CMK (cell line): ENCODE measurements at regions not wholly inside any gene's neighbourhood (a gene's known extent, or its start where the extent isn't known, plus 50 kb on each side); places are given as distances from the start of the nearest gene placed in this dataset.
"Not testable (repeated sequence)": the region's sequence is repeated elsewhere in the genome, so short reads cannot be mapped to it uniquely, and the experiment has no call there.

ENCODE experiments used
- DNase-seq: peaks from one replicate; pipeline ENCODE4 v3.0.0-alpha.2; 2010; ENCODE audit warnings: low read depth

DNA sequence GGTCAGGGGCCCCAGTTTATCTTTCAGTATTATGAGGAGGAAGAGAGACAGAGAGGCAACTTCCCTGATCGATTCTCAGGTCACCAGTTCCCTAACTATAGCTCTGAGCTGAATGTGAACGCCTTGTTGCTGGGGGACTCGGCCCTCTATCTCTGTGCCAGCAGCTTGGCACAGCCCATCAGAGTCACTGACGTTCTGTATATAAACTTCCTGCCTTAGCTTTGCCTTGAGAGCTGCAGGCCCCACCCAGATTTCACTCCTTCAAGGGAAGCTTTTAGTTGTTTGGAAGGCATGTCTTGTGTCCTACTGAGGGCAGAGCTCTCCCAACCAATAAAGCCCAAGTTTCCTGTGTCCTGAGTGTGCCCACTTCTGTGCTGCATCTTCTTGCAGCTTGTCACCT, 242.5 kb upstream of the PRSS58 start:
- DNase-seq = no peak

DNA sequence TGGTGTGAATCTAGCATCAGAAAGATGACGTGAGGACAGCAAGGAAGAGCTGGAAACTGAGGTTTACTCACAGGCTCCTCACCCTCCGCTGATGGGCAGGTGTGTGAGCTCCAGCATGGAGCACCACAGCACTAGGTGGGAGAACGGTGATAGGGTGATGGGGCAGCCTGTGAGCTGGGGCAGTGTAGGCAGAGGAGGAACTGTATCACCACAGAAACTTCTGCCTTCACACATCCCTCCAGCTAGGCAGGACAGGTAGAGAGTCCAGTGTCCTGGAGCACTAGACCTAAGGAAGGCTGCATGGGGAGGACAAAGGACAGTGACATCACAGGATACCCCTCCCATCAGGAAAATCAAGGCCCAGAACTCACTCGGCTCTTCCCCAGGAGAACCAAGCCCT, 241.8 kb upstream of the PRSS58 start:
- no peak for DNase-seq

DNA sequence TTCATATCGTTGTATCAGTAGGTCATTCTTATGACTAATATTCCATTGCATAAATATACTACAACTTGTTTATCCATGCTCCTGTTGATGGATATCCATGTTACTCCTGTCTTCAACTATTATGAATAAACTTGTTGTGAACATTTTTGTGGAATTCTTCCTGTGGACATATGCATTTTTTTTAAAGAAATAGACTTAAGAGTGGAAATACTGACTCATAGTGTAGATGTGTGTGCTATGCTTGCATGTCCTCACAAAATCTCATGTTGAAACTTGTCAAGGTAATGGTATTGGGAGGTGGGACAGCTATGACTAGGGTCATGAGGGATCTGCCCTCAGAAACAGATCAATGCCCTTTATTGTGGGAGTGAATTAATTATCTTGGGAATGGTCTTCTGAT, 240.5 kb upstream of the PRSS58 start:
- no peak for DNase-seq

DNA sequence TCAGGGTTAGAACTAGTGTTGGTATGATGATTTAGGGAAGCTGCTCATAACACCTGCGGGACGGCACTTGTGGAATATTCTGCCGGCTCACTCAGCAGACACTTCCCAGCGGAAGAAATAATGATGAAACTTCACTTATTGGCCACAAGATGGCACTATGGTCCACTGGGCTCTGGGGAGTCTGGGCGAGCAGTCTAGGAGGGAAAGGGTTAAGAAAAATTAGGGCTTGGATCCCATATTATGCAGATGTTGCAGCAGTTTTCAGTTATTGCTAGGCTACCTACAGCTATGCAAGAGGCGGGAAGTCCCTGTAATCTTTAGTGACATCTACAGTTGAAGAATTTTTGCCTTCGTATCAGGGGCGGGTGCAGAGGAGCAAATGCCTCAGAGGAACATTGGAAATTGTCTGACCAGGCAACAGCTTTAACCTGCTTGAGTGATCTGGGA, 238.7 kb upstream of the PRSS58 start:
- no peak for DNase-seq

DNA sequence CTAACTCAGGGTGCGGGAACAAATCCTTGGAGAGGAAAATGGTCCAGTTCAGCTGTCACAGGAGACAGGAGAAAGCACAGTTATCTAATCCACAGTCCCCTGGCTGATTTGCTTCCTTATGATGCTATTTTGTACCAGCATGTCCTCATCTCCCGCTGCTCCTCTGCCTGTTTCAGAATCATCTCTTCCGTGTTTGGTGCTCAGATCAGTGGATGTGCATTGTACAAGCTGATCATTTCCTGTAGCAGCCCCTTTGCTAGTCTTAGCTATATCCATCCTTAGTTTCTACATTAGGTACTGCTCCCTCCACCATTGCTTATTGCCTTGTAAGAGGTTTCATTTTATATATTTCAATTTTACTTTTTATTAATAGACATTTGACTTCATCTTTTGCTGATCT, 238.0 kb upstream of the PRSS58 start:
- DNase-seq = not testable (repeated sequence)

DNA sequence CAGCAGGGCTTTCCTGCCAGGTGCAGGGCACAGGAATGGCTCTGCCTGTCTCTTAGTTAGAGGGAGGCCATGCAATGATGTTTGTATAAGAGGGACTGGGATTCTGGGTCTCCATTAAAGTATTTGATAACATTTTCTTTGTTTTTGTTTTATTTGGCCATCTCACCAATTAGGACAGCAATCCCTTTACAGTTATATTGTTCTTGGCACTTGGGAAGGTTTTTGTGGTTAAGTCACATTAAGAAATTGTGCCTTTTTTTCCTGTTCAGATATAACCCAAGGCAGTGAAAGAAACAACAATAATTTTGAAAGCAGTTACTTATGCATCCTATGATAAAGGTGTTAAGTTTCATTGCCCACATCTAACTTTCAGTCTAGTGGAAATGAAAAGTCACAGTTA, 237.4 kb upstream of the PRSS58 start:
- not testable (repeated sequence) for DNase-seq

DNA sequence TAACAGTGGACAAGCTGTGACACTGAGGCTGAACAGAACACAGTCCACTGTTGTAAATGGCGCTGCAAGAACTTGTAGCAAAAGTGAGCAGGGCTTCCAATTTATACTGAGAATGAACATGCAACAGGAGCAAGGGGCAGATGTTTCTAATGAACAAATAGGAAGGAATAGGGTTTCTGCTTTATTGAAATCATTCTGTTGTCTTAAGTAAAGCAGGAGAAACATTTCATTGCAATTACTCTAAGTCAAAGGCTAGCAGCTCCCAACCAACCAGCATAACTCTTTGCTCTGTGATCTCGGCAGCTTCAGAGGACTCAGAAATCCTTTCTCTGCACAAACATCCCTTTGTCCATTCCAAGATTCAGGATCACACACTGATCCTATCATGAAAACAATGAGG, 236.2 kb upstream of the PRSS58 start:
- no peak for DNase-seq

- no peak for DNase-seq
Observed at GRCh38 chr7:142488842-142489241, 231.0 kb upstream of the PRSS58 start.

DNA sequence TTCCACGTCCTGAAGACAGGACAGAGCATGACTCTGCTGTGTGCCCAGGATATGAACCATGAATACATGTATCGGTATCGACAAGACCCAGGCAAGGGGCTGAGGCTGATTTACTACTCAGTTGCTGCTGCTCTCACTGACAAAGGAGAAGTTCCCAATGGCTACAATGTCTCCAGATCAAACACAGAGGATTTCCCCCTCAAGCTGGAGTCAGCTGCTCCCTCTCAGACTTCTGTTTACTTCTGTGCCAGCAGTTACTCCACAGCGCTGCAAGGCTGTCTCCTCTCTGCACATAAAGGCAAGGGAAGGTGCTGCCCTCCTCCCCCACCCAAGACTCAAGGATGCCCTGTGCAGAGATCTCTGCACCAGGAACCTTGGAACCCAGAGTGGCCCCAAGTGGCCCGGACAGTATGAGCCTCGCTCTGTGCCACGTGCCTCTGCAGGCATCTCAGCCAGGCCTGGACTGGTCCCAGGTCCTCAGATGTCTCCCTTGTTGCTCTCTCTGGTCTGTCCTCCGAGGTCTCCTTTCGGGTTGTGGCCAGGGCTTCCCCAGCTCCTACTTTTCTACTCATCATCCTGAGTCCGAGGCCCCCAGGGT, 230.3 kb upstream of the PRSS58 start:
- no peak for DNase-seq

GRCh38 chr7:142487565-142487964, 229.7 kb upstream of the PRSS58 start:
- not testable (repeated sequence) for DNase-seq

DNA sequence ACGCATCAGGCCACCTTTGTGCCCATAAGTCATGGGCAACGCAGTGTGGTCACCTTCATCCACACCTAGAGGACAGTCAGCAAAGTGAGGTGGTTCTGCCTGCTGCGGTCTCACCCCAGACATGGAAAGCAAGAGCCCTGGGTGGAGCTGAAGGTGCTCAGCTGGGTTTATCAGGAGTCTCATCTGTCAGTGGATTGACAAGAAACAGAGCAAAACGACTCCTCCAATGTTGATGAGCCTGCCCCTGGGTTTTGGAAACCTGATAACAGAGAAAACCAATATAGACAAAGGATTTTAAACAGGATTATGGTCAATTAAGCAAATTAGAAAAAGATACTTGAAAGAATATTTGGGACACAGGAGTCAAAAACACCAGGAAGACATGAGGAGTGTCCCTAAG, 229.3 kb upstream of the PRSS58 start:
- DNase-seq = no peak

DNA sequence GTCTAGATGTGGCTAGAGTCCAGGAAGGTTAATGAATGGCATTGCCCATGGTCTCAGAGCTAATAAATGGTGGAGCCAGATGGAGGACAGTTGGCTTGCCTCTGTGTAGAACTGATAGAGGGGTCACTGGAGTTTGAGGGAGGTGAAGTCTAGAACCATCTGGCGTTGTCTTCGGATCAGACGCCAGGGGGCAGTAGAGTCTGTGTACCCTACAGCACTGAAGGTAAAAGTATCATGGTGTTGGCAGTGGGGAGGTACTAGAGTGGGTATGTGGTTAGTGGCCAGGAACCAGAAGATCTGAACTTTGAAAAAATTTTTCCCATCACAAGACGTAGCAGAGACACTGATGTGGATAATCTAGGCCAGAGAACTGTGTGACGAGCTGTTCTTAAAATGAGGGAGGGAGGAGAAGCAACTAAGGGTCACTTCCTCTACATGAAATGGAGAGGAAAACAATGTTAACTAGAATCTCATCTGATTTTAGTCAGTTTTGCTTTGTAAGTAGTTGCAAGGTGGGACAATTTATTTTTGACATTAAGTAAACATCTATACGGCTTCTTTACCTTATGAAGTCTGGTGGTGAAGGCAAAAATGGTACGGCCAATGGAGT, 227.9 kb upstream of the PRSS58 start:
- DNase-seq = no peak

DNA sequence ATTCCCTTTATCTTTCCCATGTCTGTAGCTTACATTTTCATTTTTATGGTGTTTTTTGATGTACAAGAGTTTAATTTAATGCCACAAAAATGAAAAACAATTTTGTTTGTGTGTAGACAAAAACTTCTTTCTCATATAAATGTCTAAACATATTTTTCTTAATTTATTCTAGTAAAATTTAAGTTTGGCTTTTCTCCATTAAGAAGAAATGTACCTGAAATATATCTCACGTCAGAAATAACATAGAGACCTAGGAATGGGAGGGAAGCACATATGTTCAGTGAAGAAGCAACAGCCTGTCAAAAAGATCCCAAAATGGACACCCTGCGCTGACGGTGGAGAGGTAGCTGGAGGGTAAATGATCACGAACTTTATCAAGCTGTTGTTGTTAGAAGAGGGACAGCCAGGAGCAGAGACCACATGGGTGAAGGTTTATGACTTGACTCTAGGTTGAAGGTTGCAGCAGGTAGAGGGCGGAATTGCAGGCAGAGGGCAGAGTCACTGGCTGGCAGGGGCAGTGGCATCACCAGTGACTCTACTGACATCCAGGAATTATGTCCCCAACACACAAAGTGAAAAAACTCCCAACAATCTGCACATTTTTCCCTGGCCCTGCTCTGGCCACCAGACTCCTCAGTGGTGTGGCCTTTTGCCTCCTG, 225.9 kb upstream of the PRSS58 start:
- DNase-seq = no peak

GRCh38 chr7:142482891-142483658, 225.2 kb upstream of the PRSS58 start:
- no peak for DNase-seq

DNA sequence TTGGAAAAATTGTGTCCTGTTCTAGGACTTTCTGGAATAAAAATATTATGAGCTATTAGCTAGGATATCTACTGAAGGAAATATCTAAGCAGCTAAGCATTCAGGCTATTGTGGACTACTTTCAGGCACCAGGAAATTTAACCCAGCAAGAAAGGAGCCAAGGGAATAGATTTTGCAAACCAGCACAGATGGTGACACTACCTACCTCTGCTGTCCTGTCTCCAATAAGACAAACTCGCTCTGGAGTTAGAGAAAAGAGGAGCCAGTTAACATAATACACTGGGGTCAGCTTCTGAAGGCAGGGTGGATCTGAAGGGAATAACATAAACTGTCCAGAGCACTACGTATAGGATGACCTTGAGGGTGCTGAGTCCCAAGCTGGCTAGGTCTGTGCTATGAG, 223.7 kb upstream of the PRSS58 start:
- DNase-seq = no peak

- no peak for DNase-seq
Observed at GRCh38 chr7:142478479-142479220, 220.8 kb upstream of the PRSS58 start.

GRCh38 chr7:142477801-142478200, 219.9 kb upstream of the PRSS58 start:
- not testable (repeated sequence) for DNase-seq

DNA sequence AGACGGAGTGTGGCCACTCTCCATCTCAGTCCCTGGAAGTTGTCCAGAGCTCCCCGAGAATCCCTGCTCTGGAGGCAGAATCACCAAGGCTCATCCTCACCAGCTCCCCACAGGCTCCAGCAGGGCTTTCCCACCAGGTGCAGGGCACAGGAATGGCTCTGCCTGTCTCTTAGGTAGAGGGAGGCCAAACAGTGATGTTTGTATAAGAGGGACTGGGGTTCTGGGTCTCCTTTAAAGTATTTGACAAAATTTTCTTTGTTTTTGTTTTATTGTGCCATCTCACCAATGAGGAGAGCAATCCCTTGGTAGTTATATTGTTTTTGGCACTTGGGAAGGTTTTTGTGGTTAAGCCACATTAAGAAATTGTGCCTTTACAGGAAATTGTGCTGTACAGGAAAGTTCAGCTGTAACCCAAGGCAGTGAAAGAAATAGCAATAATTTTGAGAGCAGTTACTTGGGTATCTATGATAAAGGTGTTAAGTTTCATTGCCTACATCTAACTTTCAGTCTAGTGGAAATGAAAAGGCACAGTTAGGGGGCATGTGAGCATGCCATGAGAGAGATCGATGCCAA, 219.3 kb upstream of the PRSS58 start:
- DNase-seq = no peak

- DNase-seq = no peak
Observed at GRCh38 chr7:142476077-142476476, 218.2 kb upstream of the PRSS58 start.

GRCh38 chr7:142471820-142472219, 214.0 kb upstream of the PRSS58 start:
- no peak for DNase-seq

- DNase-seq = no peak
Observed at GRCh38 chr7:142470544-142470830, 212.6 kb upstream of the PRSS58 start.
